Stimulated activated CD4-positive, alpha-beta T cell treated with anti-CD3 and anti-CD28 coated beads, Interleukin-4, amount 100 ng/mL, for 48 hours (primary cell): ENCODE measurements at regions not wholly inside any gene's neighbourhood (a gene's known extent, or its start where the extent isn't known, plus 50 kb on each side); places are given as distances from the start of the nearest gene placed in this dataset.
"Not testable (repeated sequence)": the region's sequence is repeated elsewhere in the genome, so short reads cannot be mapped to it uniquely, and the experiment has no call there.

Source experiments
- DNase-seq, 2 donors: peaks; one replicate each; pipeline ENCODE4 v3.0.0-alpha.2; 2020; ENCODE audit warnings: low read depth in 2 of 2

- DNase-seq = no peak
These were observed 58.4 kb upstream of the WAPL start for GRCh38 chr10:86579883-86580520.

GRCh38 chr10:86580521-86580891, 58.9 kb upstream of the WAPL start:
- DNase-seq = no peak

DNA sequence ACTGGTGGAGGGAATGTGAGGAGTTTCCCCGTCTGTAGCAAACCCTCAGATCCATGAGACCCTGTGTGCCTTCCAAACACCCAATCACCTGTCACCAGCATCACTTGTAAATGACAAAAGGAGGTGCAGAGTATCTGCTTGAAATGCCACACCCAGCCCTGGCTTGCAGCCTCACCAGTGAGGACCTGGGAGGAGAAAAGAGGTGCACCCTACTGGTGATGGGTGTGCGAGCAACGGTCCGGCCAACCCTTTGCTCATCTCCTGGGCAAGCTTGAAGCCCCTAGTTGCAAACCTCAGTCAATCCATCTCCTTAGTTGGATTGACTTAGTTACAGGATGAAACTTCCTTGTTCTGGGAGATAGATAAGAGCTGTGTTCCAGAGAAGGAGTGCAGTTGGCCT, 62.4 kb upstream of the WAPL start:
- no peak for DNase-seq

GRCh38 chr10:86585037-86585929, 63.7 kb upstream of the WAPL start:
- peak; percentile 50 to 66 for DNase-seq

DNA sequence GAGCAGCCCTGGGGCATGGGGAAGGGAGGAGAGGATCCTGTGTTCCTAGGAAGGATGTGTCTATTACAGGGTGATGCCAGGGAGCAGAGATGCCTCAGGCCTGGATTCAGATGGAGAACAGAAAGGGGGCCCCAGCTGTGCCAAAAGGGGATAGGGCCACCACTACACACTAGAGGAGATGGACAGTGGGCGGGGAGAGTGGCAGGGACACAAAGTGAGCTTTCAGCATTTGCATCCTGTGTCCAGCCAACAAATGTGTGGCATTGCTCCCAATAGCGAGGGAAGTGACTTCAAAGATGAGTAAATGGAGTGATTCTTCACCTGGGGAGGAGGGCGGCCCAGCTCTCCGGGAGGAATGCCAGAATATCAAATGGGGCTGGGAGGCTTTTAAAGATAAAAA, 64.9 kb upstream of the WAPL start:
- no peak for DNase-seq

- not testable (repeated sequence) for DNase-seq
These were observed 65.6 kb upstream of the OPN4 start for GRCh38 chr10:86588781-86589180.

DNA sequence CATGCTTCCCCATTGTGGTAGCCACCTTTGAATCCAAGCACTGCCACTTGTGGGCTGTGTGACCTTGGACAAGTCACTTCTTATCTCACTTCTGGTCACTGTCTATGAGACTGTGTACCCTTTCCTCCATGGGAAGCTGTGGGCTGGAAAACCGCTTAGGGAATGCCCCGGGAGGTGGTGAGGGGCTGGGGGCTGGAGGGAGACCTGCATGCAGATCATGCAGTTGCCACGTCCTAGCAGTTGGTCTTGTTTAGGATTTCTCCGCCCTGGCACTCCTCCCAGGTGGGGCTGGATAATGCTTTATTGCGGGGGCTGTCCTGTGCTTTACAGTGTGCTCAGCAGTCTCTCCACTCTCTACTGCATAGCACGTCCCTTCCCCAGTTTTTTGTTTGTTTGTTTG, 62.9 kb upstream of the OPN4 start:
- no peak for DNase-seq

DNA sequence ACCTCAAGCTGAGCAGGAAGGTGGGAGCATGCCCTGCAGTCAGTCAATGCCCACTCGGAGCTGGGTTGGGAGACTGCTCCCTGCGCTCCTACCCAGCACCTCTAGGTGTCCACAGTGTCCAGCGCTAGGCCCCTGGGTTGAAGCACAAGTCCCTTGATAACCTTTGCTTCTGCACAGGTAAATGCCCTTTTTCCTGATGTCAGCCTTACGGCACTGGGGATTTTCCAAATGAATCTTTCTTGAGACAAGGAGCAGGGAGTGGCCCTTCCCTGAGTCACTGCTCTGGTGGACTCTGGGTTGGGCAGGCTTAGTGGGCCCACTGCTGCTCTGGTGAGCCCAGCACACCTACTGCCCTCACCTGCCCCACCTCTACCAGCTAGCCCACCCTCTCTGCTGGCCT, 61.9 kb upstream of the OPN4 start:
- DNase-seq = no peak

DNA sequence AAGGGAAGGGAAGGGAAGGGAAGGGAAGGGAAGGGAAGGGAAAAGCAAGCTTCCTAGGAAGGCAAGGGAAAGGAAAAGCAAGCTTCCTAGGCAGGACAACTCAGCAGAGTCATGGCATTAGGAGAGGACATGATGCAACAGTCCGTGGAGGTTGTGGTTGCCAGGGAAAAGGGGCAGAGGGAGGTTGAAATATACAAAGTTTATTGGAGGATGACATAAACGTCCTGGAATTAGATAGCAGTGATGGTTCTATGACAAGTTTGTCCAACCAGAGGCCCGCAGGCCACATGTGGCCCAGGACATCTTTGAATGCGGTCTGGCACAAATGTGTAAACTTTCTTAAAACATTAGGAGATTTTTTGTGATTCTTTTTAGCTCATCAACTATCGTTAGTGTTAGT, 59.8 kb upstream of the OPN4 start:
- DNase-seq = no peak

- no peak for DNase-seq
These were observed 58.9 kb upstream of the OPN4 start for GRCh38 chr10:86595496-86595895.

- DNase-seq = no peak
These were observed 58.1 kb upstream of the OPN4 start for GRCh38 chr10:86596266-86596665.

- DNase-seq = no peak
These were observed 57.0 kb upstream of the OPN4 start for GRCh38 chr10:86597306-86597705.

DNA sequence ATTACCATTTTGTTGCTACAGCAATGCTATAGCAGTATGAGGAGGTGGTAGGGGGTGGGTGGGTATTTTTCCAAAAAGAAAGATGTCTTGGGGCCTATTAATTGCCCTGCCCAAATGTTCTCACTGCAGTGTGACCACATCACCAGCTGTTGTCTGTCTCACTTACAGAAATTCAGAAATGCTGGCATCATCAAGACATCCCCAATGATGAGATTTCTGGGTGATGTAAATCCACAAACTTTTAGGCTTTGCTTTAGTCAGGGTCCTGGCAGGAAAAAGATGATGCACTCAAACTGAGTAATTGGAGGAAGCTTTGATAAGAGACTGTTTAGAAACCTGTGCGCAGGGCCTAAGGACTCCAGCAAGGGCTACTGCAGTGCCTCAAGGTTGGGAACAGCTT, 56.2 kb upstream of the OPN4 start:
- DNase-seq = no peak

GRCh38 chr10:86599041-86599440, 55.3 kb upstream of the OPN4 start:
- no peak for DNase-seq

DNA sequence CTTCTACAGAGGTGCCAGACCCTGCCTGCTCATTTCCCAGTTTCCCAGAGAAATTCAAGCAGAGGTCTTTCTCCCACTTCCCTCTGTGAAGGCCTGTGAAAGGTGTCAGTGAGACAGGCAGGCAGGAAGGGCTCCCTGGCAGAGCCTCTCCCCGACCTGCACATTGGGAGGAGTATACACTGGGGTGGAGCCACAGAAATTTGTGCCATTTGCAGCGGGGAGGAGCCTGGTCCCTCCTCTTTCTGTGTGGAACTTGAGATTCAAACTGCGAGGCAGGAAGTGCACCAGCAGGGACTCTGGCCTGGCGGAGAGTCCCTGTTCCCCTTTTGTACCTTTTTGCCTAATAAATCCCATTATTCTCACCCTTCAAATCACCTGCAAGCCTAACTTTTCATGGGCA, 54.6 kb upstream of the OPN4 start:
- DNase-seq = no peak

GRCh38 chr10:86600296-86600695, 54.1 kb upstream of the OPN4 start:
- DNase-seq = no peak

DNA sequence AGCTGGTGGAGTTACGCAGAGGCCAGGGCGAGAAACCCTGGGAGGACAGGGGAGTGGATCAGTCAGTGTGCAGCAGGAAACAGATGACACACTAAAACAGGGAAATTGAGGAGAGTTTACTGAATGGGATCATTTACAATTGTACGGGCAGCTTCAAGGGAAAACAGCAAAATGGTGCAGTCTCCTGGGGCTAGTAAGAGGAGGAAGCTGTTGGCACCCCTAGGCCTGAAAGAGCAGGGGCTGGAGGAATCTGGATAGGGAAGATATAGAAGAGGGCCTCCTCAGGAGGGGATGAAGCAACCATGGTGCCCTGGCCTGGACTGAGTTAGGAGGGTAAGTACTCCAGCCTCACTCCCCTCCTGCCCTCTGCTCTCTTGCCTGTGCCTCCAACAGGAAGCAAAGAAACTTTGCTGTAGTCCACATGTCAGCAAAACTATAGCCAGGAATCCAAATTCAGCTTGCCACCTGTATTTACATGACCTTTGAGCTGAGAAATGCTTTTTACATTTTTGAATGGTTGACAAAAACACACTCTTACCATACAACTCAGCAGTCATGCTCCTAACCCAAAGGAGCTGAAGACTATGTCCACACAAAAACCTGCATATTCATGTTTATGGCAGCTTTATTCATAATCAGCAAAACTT, 52.3 kb upstream of the OPN4 start:
- DNase-seq = no peak

- DNase-seq = no peak
These were observed 51.1 kb upstream of the OPN4 start for GRCh38 chr10:86603256-86603655.
